ENCODE measurements at regions not wholly inside any gene's neighbourhood (a gene's known extent, or its start where the extent isn't known, plus 50 kb on each side); places are given as distances from the start of the nearest gene placed in this dataset.
"Not testable (repeated sequence)": the region's sequence is repeated elsewhere in the genome, so short reads cannot be mapped to it uniquely, and the experiment has no call there.

- no peak for DNase-seq (ENCODE audit: low spot score)
Observed at GRCh38 chr13:61215116-61215515, 200.5 kb downstream of the PCDH20 start.

- no peak for DNase-seq (ENCODE audit: low spot score)
Observed at GRCh38 chr13:61214551-61214950, 201.1 kb downstream of the PCDH20 start.

- not testable (repeated sequence) for DNase-seq (ENCODE audit: low spot score)
Observed at GRCh38 chr13:61205898-61206297, 209.8 kb downstream of the PCDH20 start.

GRCh38 chr13:61204025-61204424 lies 211.6 kb downstream of the PCDH20 start:
- DNase-seq (ENCODE audit: low spot score) = no peak

GRCh38 chr13:61202042-61202441 lies 213.6 kb downstream of the PCDH20 start:
- no peak for DNase-seq (ENCODE audit: low spot score)

- DNase-seq (ENCODE audit: low spot score) = no peak
Observed at GRCh38 chr13:61192826-61193225, 222.8 kb downstream of the PCDH20 start.

GRCh38 chr13:61188057-61188456 lies 227.6 kb downstream of the PCDH20 start:
- DNase-seq (ENCODE audit: low spot score) = no peak

GRCh38 chr13:61187471-61187870 lies 228.2 kb downstream of the PCDH20 start:
- DNase-seq (ENCODE audit: low spot score) = no peak

GRCh38 chr13:61183670-61184069 lies 232.0 kb downstream of the PCDH20 start:
- DNase-seq (ENCODE audit: low spot score) = no peak

- DNase-seq (ENCODE audit: low spot score) = no peak
Observed at GRCh38 chr13:61180234-61180633, 235.4 kb downstream of the PCDH20 start.

- no peak for DNase-seq (ENCODE audit: low spot score)
Observed at GRCh38 chr13:61179741-61180140, 235.9 kb downstream of the PCDH20 start.

- DNase-seq (ENCODE audit: low spot score) = no peak
Observed at GRCh38 chr13:61170856-61171255, 244.8 kb downstream of the PCDH20 start.

- DNase-seq (ENCODE audit: low spot score) = no peak
Observed at GRCh38 chr13:61162636-61163035, 253.0 kb downstream of the PCDH20 start.

- DNase-seq (ENCODE audit: low spot score) = no peak
Observed at GRCh38 chr13:61162106-61162505, 253.5 kb downstream of the PCDH20 start.

GRCh38 chr13:61156753-61157152 lies 258.9 kb downstream of the PCDH20 start:
- no peak for DNase-seq (ENCODE audit: low spot score)

GRCh38 chr13:61151062-61151461 lies 264.6 kb downstream of the PCDH20 start:
- DNase-seq (ENCODE audit: low spot score) = no peak

- DNase-seq (ENCODE audit: low spot score) = no peak
Observed at GRCh38 chr13:61149331-61149730, 266.3 kb downstream of the PCDH20 start.

- no peak for DNase-seq (ENCODE audit: low spot score)
Observed at GRCh38 chr13:61148691-61149315, 266.8 kb downstream of the PCDH20 start.

- no peak for DNase-seq (ENCODE audit: low spot score)
Observed at GRCh38 chr13:61148211-61148610, 267.4 kb downstream of the PCDH20 start.

- no peak for DNase-seq (ENCODE audit: low spot score)
Observed at GRCh38 chr13:61146571-61146970, 269.1 kb downstream of the PCDH20 start.

- DNase-seq (ENCODE audit: low spot score) = no peak
Observed at GRCh38 chr13:61146158-61146557, 269.5 kb downstream of the PCDH20 start.

- DNase-seq (ENCODE audit: low spot score) = no peak
Observed at GRCh38 chr13:61144834-61145593, 270.6 kb downstream of the PCDH20 start.

GRCh38 chr13:61144301-61144700 lies 271.3 kb downstream of the PCDH20 start:
- DNase-seq (ENCODE audit: low spot score) = no peak

GRCh38 chr13:61142506-61142905 lies 273.1 kb downstream of the PCDH20 start:
- DNase-seq (ENCODE audit: low spot score) = no peak

Data from ecto neural progenitor cell (in vitro differentiated cells).